Neural progenitor cell (in vitro differentiated cells): ENCODE measurements at regions not wholly inside any gene's neighbourhood (a gene's known extent, or its start where the extent isn't known, plus 50 kb on each side); places are given as distances from the start of the nearest gene placed in this dataset.

Experiments
- DNase-seq: peaks from one replicate; pipeline ENCODE4 v3.0.0-alpha.2; 2016; ENCODE audit warnings: low spot score
- H2AFZ ChIP-seq: fragments of 200-600 bp; sonication (generic); replicated peaks from 2 replicates; pipeline ENCODE4 v1.6.1; 2016; ENCODE audit warnings: antibody characterized with exemption
- H3F3A ChIP-seq: fragments of 200-600 bp; sonication (generic); 2 replicates; pipeline ENCODE4 v1.6.1; 2016; ENCODE audit warnings: antibody characterized with exemption, low read depth
- H3K27ac ChIP-seq: fragments of 200-600 bp; sonication (generic); 2 replicates; pipeline ENCODE4 v1.5.1; 2016; ENCODE audit warnings: mild to moderate bottlenecking
- H3K27me3 ChIP-seq: fragments of 200-600 bp; sonication (generic); 2 replicates; pipeline ENCODE4 v1.6.1; 2016; ENCODE audit warnings: mild to moderate bottlenecking, moderate library complexity
- H3K36me3 ChIP-seq: fragments of 200-600 bp; sonication (generic); 2 replicates; pipeline ENCODE4 v1.5.1; 2016
- H3K4me1 ChIP-seq: fragments of 200-600 bp; sonication (generic); 2 replicates; pipeline ENCODE4 v1.6.1; 2016; ENCODE audit warnings: mixed run types
- H3K4me2 ChIP-seq: fragments of 200-600 bp; sonication (generic); 2 replicates; pipeline ENCODE4 v1.6.1; 2016
- H3K4me3 ChIP-seq: fragments of 200-600 bp; sonication (generic); 2 replicates; pipeline ENCODE4 v1.5.1; 2016
- H3K79me2 ChIP-seq: fragments of 200-600 bp; sonication (generic); 2 replicates; pipeline ENCODE4 v1.6.1; 2016; ENCODE audit warnings: low read depth
- H3K9ac ChIP-seq: fragments of 200-600 bp; sonication (generic); 2 replicates; pipeline ENCODE4 v1.6.1; 2016
- H3K9me3 ChIP-seq: fragments of 200-600 bp; sonication (generic); 2 replicates; pipeline ENCODE4 v1.5.1; 2016; ENCODE audit warnings: low read depth
- H4K20me1 ChIP-seq: fragments of 200-600 bp; sonication (generic); 2 replicates; pipeline ENCODE4 v1.6.1; 2016; ENCODE audit warnings: low read depth
- H3K27ac Mint-ChIP-seq: 3 replicates; pipeline ENCODE4 v1.8.0; 2021; ENCODE audit warnings: mixed read lengths
- H3K27me3 Mint-ChIP-seq: 2 replicates; pipeline ENCODE4 v1.8.0; 2022; ENCODE audit warnings: low read depth, mild to moderate bottlenecking, inconsistent platforms, moderate library complexity, mixed read lengths; ENCODE audit not compliant: insufficient read depth
- H3K36me3 Mint-ChIP-seq: 3 replicates; pipeline ENCODE4 v1.8.0; 2021; ENCODE audit warnings: mixed read lengths
- H3K4me1 Mint-ChIP-seq: 3 replicates; pipeline ENCODE4 v1.8.0; 2021; ENCODE audit warnings: mixed read lengths
- H3K4me3 Mint-ChIP-seq: 3 replicates; pipeline ENCODE4 v1.8.0; 2021; ENCODE audit warnings: mild to moderate bottlenecking, moderate library complexity, mixed read lengths
- H3K9me3 Mint-ChIP-seq: 3 replicates; pipeline ENCODE4 v1.8.0; 2020; ENCODE audit warnings: mixed read lengths
- EZH2 ChIP-seq: fragments of 200-600 bp; sonication (generic); IDR thresholded peaks from 2 replicates; pipeline ENCODE4 v1.6.1; 2017; ENCODE audit warnings: antibody characterized with exemption, mild to moderate bottlenecking, moderate library complexity
- EZH2phosphoT487 ChIP-seq: fragments of 200-600 bp; sonication (generic); IDR thresholded peaks from 2 replicates; pipeline ENCODE4 v1.6.1; 2017; ENCODE audit warnings: antibody characterized with exemption
- TF ChIP-seq, protein P1 (sequence below): fragments of 200-600 bp; sonication (generic); IDR thresholded peaks from 2 replicates; pipeline ENCODE4 v1.5.1; 2017; ENCODE audit warnings: antibody characterized with exemption, mild to moderate bottlenecking

DNA sequence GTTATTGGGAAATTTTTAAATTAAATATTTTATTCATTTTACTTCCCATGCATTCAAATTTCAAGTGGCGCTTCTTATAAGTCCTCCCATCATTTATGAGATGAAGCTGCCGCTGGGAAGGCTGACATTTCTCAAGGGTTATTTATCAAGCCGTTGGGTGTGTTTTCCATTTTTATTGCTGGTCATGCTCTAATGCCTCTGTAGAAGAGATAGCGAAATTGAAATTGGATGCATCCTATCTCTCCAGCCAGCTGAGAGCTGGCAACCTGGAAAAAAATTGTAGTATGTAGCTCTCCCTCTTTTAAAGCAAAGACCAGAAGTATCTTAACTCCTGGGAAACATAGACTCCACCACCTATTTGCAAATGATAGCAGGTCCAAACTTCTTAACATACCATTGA, 135.9 kb downstream of the C6orf118 start:
- no peaks in the 10 kb centered on the region for H3K79me2 ChIP-seq
- TF ChIP-seq, protein P1, sequence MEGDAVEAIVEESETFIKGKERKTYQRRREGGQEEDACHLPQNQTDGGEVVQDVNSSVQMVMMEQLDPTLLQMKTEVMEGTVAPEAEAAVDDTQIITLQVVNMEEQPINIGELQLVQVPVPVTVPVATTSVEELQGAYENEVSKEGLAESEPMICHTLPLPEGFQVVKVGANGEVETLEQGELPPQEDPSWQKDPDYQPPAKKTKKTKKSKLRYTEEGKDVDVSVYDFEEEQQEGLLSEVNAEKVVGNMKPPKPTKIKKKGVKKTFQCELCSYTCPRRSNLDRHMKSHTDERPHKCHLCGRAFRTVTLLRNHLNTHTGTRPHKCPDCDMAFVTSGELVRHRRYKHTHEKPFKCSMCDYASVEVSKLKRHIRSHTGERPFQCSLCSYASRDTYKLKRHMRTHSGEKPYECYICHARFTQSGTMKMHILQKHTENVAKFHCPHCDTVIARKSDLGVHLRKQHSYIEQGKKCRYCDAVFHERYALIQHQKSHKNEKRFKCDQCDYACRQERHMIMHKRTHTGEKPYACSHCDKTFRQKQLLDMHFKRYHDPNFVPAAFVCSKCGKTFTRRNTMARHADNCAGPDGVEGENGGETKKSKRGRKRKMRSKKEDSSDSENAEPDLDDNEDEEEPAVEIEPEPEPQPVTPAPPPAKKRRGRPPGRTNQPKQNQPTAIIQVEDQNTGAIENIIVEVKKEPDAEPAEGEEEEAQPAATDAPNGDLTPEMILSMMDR = no peak
- TF ChIP-seq EZH2 (no peak), EZH2phosphoT487 (no peak)
- no peak for DNase-seq
- no peaks in the 10 kb centered on the region for H3K36me3 ChIP-seq
- H3K27me3 ChIP-seq = no peaks in the 10 kb centered on the region
- H3K4me1 ChIP-seq = no peaks in the 10 kb centered on the region
- no peak overlapping the region for H3K27ac ChIP-seq
- H4K20me1 ChIP-seq = no peaks in the 10 kb centered on the region
- no peaks in the 10 kb centered on the region for H3F3A ChIP-seq
- no peak overlapping the region for H3K4me3 ChIP-seq
- Mint-ChIP-seq H3K9me3 (peaks cover 4% of the 10 kb centered on the region), H3K4me1 (no peaks in the 10 kb centered on the region), H3K36me3 (no peaks in the 10 kb centered on the region), H3K27me3 (peaks cover 3% of the 10 kb centered on the region), H3K4me3 (no peak overlapping the region), H3K27ac (no peak overlapping the region)
- H3K9ac ChIP-seq = no peak overlapping the region
- H2AFZ ChIP-seq = no peak overlapping the region
- H3K4me2 ChIP-seq = no peak overlapping the region
- no peaks in the 10 kb centered on the region for H3K9me3 ChIP-seq

DNA sequence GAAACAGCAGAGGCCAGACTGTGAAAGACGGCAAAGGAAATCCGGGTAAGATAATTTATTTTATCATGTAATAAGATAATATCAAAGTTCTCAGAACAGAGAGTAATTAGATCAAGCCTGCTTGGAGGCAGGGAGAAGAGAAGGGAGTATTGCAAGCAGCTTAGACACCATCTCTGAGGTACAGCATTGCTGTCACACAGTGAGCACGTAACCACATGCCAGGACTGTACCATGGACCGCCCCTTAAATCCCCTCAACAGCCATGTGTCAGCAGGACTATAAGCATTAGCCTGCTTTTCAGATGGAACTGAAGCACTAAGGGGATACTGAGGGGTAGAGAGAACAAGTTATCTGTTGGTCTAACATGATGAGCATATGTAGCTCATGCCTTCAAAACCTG, 141.5 kb downstream of the C6orf118 start:
- no peak overlapping the region for H3K4me2 ChIP-seq
- H3K27me3 ChIP-seq = no peaks in the 10 kb centered on the region
- H3K9me3 ChIP-seq = no peaks in the 10 kb centered on the region
- no peaks in the 10 kb centered on the region for H3F3A ChIP-seq
- H3K79me2 ChIP-seq = no peaks in the 10 kb centered on the region
- no peaks in the 10 kb centered on the region for H4K20me1 ChIP-seq
- Mint-ChIP-seq H3K36me3 (no peaks in the 10 kb centered on the region), H3K4me3 (no peak overlapping the region), H3K4me1 (no peaks in the 10 kb centered on the region), H3K27me3 (peaks cover 2% of the 10 kb centered on the region), H3K27ac (no peak overlapping the region), H3K9me3 (peaks cover 12% of the 10 kb centered on the region)
- DNase-seq = no peak
- no peaks in the 10 kb centered on the region for H3K4me1 ChIP-seq
- no peak overlapping the region for H3K4me3 ChIP-seq
- TF ChIP-seq EZH2phosphoT487 (no peak), EZH2 (no peak)
- TF ChIP-seq, protein P1 = no peak
- H2AFZ ChIP-seq = no peak overlapping the region
- H3K27ac ChIP-seq = no peak overlapping the region
- no peak overlapping the region for H3K9ac ChIP-seq
- no peaks in the 10 kb centered on the region for H3K36me3 ChIP-seq

- DNase-seq = no peak
- TF ChIP-seq, protein P1 = no peak
- no peak for TF ChIP-seq EZH2phosphoT487
- no peak for TF ChIP-seq EZH2
- no peak overlapping the region for H3K4me3 Mint-ChIP-seq
These were observed 142.1 kb downstream of the C6orf118 start for GRCh38 chr6:165167311-165167710.

More at GRCh38 chr6:165167311-165167710, 142.1 kb downstream of the C6orf118 start:
- Histone ChIP-seq H3F3A (no peaks in the 10 kb centered on the region), H3K27ac (no peak overlapping the region), H3K9me3 (no peaks in the 10 kb centered on the region), H3K27me3 (no peaks in the 10 kb centered on the region), H3K4me1 (no peaks in the 10 kb centered on the region), H2AFZ (no peak overlapping the region), H3K9ac (no peak overlapping the region), H3K36me3 (no peaks in the 10 kb centered on the region), H4K20me1 (no peaks in the 10 kb centered on the region), H3K4me3 (no peak overlapping the region), H3K4me2 (no peak overlapping the region), H3K79me2 (no peaks in the 10 kb centered on the region)
- H3K4me1 Mint-ChIP-seq = no peaks in the 10 kb centered on the region
- H3K9me3 Mint-ChIP-seq = peaks cover 16% of the 10 kb centered on the region
- no peak overlapping the region for H3K27ac Mint-ChIP-seq
- peaks cover 2% of the 10 kb centered on the region for H3K27me3 Mint-ChIP-seq
- no peaks in the 10 kb centered on the region for H3K36me3 Mint-ChIP-seq
